A673 (cell line): ENCODE measurements at regions not wholly inside any gene's neighbourhood (a gene's known extent, or its start where the extent isn't known, plus 50 kb on each side); places are given as distances from the start of the nearest gene placed in this dataset.

ENCODE experiments used
- BruUV-seq: library from RNA; stranded (reverse); fragments of 400-500 nt; replicated peaks from 2 replicates; lab custom pipeline; 2021; lab: Mats Ljungman, UMichigan
- CTCF ChIA-PET: fragments of 300-600 bp; sonication (Branson Sonifier 250); formaldehyde crosslinking; loops from one replicate; lab custom pipeline; 2022; ENCODE audit warnings: antibody characterized with exemption; lab: Charles Lee
- POLR2A ChIA-PET: fragments of 300-600 bp; sonication (Branson Sonifier 250); formaldehyde crosslinking; loops from one replicate; lab custom pipeline; 2022; ENCODE audit warnings: antibody characterized with exemption; ENCODE audit not compliant: low non-redundant PET; lab: Charles Lee
- DNase-seq: peaks from one replicate; pipeline ENCODE4 v3.0.0-alpha.2; 2015; ENCODE audit warnings: low spot score
- H3K27ac ChIP-seq: fragments of 200-600 bp; sonication (generic); 2 replicates; pipeline ENCODE4 v1.5.1; 2016; ENCODE audit warnings: mixed run types, low read depth, mild to moderate bottlenecking, mixed read lengths, antibody characterized with exemption, low read length; ENCODE audit not compliant: poor library complexity, severe bottlenecking
- H3K27me3 ChIP-seq: fragments of 200-600 bp; sonication (generic); replicated peaks from 2 replicates; pipeline ENCODE4 v1.6.1; 2017; ENCODE audit warnings: mixed run types, low read depth, mild to moderate bottlenecking, mixed read lengths, antibody characterized with exemption, low read length; ENCODE audit not compliant: insufficient read depth, poor library complexity
- H3K36me3 ChIP-seq: fragments of 200-600 bp; sonication (generic); 2 replicates; pipeline ENCODE4 v1.6.1; 2016; ENCODE audit warnings: mixed run types, mild to moderate bottlenecking, mixed read lengths, antibody characterized with exemption, low read length; ENCODE audit not compliant: insufficient read depth, poor library complexity, severe bottlenecking
- H3K4me1 ChIP-seq: fragments of 200-600 bp; sonication (generic); 2 replicates; pipeline ENCODE4 v1.6.1; 2017; ENCODE audit warnings: mixed run types, mild to moderate bottlenecking, mixed read lengths, antibody characterized with exemption, low read length; ENCODE audit not compliant: insufficient read depth, poor library complexity, severe bottlenecking
- H3K4me3 ChIP-seq: fragments of 200-600 bp; sonication (generic); 2 replicates; pipeline ENCODE4 v1.5.1; 2016; ENCODE audit warnings: low read depth, mixed run types, mild to moderate bottlenecking, mixed read lengths, low read length; ENCODE audit not compliant: poor library complexity, severe bottlenecking
- H3K9me3 ChIP-seq: fragments of 200-600 bp; sonication (generic); 2 replicates; pipeline ENCODE4 v1.6.1; 2016; ENCODE audit warnings: mixed run types, low read depth, mild to moderate bottlenecking, mixed read lengths, antibody characterized with exemption, low read length; ENCODE audit not compliant: poor library complexity, severe bottlenecking
- EZH2 ChIP-seq: fragments of 200-600 bp; sonication (generic); IDR thresholded peaks from 2 replicates; pipeline ENCODE4 v1.6.1; 2017; ENCODE audit warnings: borderline replicate concordance, low read depth, mild to moderate bottlenecking, mixed read lengths, antibody characterized with exemption, low read length; ENCODE audit not compliant: poor library complexity, severe bottlenecking
- intact Hi-C: fragments of 100-400 bp; cut with micrococcal nuclease; formaldehyde crosslinking; loops from one replicate; pipeline ENCODE4 v1.10.0; 2022; ENCODE audit not compliant: unreplicated experiment
- TF ChIP-seq, protein P1 (sequence below): fragments of 300-800, 200-600 bp; sonication (generic); conservative IDR thresholded peaks from 2 replicates; pipeline ENCODE4 v1.5.1; 2017; ENCODE audit warnings: low read depth, mild to moderate bottlenecking, antibody characterized with exemption, low read length, moderate library complexity, mixed read lengths

DNA sequence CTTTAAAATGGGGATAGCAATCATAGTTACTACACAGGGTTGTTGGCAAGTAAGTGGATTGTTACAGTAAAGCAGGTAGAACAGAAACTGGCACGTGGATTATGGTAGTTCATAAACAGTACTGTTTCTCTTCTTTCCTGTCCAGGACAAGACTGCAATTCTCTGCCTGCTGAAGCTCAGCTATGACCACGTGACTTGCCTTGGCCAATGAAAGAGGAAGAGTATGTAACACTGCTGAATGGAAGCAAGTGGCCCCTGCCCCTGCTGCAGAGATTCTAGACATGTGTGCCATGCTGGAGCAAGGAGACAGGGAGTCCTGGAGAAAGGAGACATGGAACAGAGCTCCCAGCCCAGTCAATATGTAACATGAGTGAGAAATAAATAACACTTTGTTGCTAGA is 66.6 kb upstream of the TOX3 start:
- H3K4me1 ChIP-seq, result no peaks in the 10 kb centered on the region
- BruUV-seq, result no TSS peak
- intact Hi-C loops, result no loop called here
- no peaks in the 10 kb centered on the region for H3K27me3 ChIP-seq
- no peaks in the 10 kb centered on the region for H3K36me3 ChIP-seq
- H3K4me3 ChIP-seq, result no peak overlapping the region
- H3K9me3 ChIP-seq, result no peaks in the 10 kb centered on the region
- no peak for DNase-seq
- H3K27ac ChIP-seq, result no peak overlapping the region
- ChIA-PET POLR2A (interaction anchor here (0.6 kb wide), 1 partner anchor 73 kb away, joined by 3 read pairs; no protein-coding TSS in a partner anchor), CTCF (no interaction called here)
- TF ChIP-seq, protein P1, sequence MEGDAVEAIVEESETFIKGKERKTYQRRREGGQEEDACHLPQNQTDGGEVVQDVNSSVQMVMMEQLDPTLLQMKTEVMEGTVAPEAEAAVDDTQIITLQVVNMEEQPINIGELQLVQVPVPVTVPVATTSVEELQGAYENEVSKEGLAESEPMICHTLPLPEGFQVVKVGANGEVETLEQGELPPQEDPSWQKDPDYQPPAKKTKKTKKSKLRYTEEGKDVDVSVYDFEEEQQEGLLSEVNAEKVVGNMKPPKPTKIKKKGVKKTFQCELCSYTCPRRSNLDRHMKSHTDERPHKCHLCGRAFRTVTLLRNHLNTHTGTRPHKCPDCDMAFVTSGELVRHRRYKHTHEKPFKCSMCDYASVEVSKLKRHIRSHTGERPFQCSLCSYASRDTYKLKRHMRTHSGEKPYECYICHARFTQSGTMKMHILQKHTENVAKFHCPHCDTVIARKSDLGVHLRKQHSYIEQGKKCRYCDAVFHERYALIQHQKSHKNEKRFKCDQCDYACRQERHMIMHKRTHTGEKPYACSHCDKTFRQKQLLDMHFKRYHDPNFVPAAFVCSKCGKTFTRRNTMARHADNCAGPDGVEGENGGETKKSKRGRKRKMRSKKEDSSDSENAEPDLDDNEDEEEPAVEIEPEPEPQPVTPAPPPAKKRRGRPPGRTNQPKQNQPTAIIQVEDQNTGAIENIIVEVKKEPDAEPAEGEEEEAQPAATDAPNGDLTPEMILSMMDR, result no peak
- no peak for TF ChIP-seq EZH2

DNA sequence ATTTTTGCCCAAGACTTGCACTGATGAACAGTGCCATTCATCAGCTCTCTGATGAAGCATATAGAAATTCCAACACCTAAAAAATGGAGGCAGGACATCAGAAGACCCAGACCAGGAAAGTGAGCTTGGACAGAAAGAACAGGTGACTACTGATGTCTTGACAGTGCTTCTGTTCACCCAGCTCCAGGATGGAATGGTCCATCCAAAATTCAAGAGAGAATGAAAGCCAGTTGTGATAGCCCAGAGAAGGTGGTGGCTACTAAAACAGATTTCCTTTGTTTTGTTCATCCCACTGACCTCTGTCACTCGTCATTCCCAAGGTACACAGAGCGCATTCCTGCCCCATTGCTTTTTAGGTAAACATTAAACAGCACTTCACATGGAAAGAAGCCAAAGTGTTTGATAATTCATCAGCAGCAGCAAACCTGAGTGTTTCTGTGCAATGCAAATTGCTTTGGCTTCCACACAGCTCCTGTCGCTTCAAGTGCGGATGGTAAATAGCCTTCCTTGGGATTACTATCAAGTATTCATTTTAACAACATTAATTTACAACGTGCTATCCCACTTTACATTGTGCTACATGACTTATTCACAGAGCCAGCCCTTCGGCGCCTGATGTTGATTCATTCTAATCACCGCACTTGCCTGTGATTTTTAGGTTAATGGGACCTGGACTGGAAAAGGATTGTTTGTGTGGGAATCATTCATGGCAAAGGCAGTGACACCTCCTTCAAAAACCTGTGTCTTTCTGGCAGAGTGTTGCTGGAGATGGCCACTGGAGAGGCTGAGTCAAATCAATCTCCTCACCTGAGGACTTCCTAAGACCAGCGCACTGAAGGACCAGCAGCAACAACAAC is 65.1 kb upstream of the TOX3 start:
- DNase-seq, result no peak
- CTCF ChIA-PET, result no interaction called here
- Histone ChIP-seq H3K4me3 (no peak overlapping the region), H3K36me3 (no peaks in the 10 kb centered on the region), H3K4me1 (no peaks in the 10 kb centered on the region), H3K9me3 (no peaks in the 10 kb centered on the region), H3K27me3 (no peaks in the 10 kb centered on the region), H3K27ac (no peak overlapping the region)
- TF ChIP-seq, protein P1, result no peak
- TF ChIP-seq EZH2, result no peak
- POLR2A ChIA-PET, result no interaction called here
- no TSS peak for BruUV-seq
- intact Hi-C loops, result no loop called here

DNA sequence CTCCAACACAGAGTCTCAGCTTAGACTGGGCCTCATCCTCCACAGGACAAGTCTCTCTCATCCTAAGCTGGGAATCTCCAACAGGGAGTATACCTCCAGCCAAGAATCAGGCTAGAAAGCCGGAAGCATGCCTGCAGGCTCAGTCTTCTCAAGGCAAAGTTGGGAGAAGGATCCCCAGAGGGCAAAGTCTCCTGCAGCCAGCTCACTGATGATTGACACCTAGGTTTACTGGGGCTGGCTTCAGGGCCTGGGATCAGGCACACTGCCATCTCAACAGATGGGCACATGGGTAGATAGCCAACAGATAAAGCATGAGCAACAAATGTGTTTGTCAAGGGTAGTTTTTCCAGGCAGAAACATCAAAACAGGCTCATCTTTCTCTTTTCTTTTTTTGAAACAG is 56.1 kb upstream of the TOX3 start:
- Histone ChIP-seq H3K9me3 (no peaks in the 10 kb centered on the region), H3K36me3 (no peaks in the 10 kb centered on the region), H3K27ac (no peak overlapping the region), H3K4me3 (no peak overlapping the region), H3K4me1 (no peaks in the 10 kb centered on the region), H3K27me3 (peaks cover 5% of the 10 kb centered on the region)
- intact Hi-C loops, result no loop called here
- CTCF ChIA-PET, result no interaction called here
- BruUV-seq, result no TSS peak
- POLR2A ChIA-PET, result no interaction called here
- no peak for DNase-seq
- TF ChIP-seq, protein P1, result no peak
- no peak for TF ChIP-seq EZH2
